SK-N-SH (cell line): ENCODE measurements at regions not wholly inside any gene's neighbourhood (a gene's known extent, or its start where the extent isn't known, plus 50 kb on each side); places are given as distances from the start of the nearest gene placed in this dataset.

ENCODE experiments used
- EP300 ChIP-seq, 2 experiments: IDR thresholded peaks; 2 replicates each; pipeline versions ENCODE4 v1.4.0 to v1.6.1; 2012; ENCODE audit warnings: borderline replicate concordance in 1 of 2, low read depth in 1 of 2, low read length in 1 of 2
- EZH2phosphoT487 ChIP-seq: fragments of 200-600 bp; sonication (generic); IDR thresholded peaks from 2 replicates; pipeline ENCODE4 v1.6.1; 2017; ENCODE audit warnings: low read depth, mixed run types, mild to moderate bottlenecking, antibody characterized with exemption, moderate library complexity, borderline replicate concordance
- GABPA ChIP-seq: IDR thresholded peaks from 2 replicates; pipeline ENCODE4 v1.4.0; 2012; ENCODE audit warnings: low read depth, mild to moderate bottlenecking
- TAF1 ChIP-seq: IDR thresholded peaks from 2 replicates; pipeline ENCODE4 v1.6.1; 2012; ENCODE audit warnings: low read depth, mild to moderate bottlenecking, low read length, moderate library complexity, borderline replicate concordance
- TEAD4 ChIP-seq: IDR thresholded peaks from 2 replicates; pipeline ENCODE4 v1.4.0; 2012; ENCODE audit warnings: mild to moderate bottlenecking, borderline replicate concordance; ENCODE audit not compliant: insufficient read depth
- TF ChIP-seq, protein P1 (sequence below): fragments of 200-600 bp; sonication (generic); IDR thresholded peaks from 2 replicates; pipeline ENCODE4 v1.6.1; 2017; ENCODE audit warnings: antibody characterized with exemption, mild to moderate bottlenecking, moderate library complexity
- TF ChIP-seq, protein P2 (sequence below): IDR thresholded peaks from 2 replicates; pipeline ENCODE4 v1.6.1; 2012; ENCODE audit warnings: mild to moderate bottlenecking, low read depth, low read length, moderate library complexity

DNA sequence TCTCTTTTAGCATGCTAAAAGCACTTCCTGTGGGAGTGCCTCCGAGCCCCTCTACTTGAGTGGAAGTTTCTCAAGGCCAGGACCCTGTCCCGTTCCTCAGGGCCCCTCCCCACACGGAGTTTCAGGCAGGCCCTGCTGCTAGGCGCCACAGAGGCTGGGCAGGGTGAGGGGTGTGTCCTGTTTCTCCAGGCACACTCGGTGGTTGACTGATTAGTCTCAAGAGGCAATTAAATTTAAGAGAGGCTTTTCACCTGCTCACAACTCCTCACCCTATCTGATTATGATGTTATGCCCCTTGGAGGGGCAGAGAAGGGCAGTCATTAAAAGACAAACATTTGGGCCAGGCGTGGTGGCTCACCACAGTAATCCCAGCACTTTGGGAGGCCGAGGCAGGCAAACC is 160.8 kb upstream of the HAAO start:
- TF ChIP-seq EZH2phosphoT487, result no peak
- TF ChIP-seq, protein P1, sequence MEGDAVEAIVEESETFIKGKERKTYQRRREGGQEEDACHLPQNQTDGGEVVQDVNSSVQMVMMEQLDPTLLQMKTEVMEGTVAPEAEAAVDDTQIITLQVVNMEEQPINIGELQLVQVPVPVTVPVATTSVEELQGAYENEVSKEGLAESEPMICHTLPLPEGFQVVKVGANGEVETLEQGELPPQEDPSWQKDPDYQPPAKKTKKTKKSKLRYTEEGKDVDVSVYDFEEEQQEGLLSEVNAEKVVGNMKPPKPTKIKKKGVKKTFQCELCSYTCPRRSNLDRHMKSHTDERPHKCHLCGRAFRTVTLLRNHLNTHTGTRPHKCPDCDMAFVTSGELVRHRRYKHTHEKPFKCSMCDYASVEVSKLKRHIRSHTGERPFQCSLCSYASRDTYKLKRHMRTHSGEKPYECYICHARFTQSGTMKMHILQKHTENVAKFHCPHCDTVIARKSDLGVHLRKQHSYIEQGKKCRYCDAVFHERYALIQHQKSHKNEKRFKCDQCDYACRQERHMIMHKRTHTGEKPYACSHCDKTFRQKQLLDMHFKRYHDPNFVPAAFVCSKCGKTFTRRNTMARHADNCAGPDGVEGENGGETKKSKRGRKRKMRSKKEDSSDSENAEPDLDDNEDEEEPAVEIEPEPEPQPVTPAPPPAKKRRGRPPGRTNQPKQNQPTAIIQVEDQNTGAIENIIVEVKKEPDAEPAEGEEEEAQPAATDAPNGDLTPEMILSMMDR, result no peak
- TF ChIP-seq GABPA, result no peak
- TF ChIP-seq, protein P2, sequence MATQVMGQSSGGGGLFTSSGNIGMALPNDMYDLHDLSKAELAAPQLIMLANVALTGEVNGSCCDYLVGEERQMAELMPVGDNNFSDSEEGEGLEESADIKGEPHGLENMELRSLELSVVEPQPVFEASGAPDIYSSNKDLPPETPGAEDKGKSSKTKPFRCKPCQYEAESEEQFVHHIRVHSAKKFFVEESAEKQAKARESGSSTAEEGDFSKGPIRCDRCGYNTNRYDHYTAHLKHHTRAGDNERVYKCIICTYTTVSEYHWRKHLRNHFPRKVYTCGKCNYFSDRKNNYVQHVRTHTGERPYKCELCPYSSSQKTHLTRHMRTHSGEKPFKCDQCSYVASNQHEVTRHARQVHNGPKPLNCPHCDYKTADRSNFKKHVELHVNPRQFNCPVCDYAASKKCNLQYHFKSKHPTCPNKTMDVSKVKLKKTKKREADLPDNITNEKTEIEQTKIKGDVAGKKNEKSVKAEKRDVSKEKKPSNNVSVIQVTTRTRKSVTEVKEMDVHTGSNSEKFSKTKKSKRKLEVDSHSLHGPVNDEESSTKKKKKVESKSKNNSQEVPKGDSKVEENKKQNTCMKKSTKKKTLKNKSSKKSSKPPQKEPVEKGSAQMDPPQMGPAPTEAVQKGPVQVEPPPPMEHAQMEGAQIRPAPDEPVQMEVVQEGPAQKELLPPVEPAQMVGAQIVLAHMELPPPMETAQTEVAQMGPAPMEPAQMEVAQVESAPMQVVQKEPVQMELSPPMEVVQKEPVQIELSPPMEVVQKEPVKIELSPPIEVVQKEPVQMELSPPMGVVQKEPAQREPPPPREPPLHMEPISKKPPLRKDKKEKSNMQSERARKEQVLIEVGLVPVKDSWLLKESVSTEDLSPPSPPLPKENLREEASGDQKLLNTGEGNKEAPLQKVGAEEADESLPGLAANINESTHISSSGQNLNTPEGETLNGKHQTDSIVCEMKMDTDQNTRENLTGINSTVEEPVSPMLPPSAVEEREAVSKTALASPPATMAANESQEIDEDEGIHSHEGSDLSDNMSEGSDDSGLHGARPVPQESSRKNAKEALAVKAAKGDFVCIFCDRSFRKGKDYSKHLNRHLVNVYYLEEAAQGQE, result no peak
- no peak for TF ChIP-seq EP300 (IDR thresholded peaks at IDR 0.05; ENCODE audit: borderline replicate concordance in 1 of 2, low read depth in 1 of 2, low read length in 1 of 2)
- no peak for TF ChIP-seq TEAD4
- TF ChIP-seq TAF1, result no peak
